ENCODE measurements at regions not wholly inside any gene's neighbourhood (a gene's known extent, or its start where the extent isn't known, plus 50 kb on each side); places are given as distances from the start of the nearest gene placed in this dataset.

DNA sequence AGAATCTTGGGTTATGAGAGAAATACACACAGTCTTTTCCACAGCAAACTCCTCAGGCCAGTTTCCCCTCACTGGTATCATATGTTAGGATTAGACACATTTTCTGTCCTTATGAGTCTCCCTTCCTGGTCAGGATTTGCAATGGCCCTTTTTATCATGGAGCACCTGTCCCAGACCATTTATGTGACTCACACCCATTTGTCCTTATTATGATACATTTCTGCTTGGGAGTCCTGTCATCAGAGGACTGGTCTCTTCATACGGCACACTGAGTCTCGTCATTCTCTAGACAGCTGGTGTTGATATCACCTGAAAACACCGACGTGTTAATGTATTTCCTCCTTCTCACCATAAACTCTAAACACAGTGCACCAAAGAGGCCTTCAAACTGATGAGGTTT lies 105.0 kb upstream of the SYT6 start:
- Histone ChIP-seq H3F3A (ENCODE audit: insufficient read depth, low read length, poor library complexity, severe bottlenecking) (no peaks in the 10 kb centered on the region), H3K4me2 (ENCODE audit: low read length) (no peak overlapping the region), H2AFZ (ENCODE audit: low read depth, low read length) (no peak overlapping the region), H3K9me3 (ENCODE audit: low read length) (peaks cover 5% of the 10 kb centered on the region), H3K27ac (ENCODE audit: low read length) (no peak overlapping the region), H3K4me3 (ENCODE audit: low read length) (no peak overlapping the region), H3K9me2 (ENCODE audit: insufficient read depth, low read length) (no peaks in the 10 kb centered on the region), H3K27me3 (ENCODE audit: insufficient read depth, low read depth, low read length) (no peaks in the 10 kb centered on the region), H3K79me2 (replicated peaks; ENCODE audit: insufficient read depth, low read length) (no peaks in the 10 kb centered on the region), H3K36me3 (ENCODE audit: insufficient read depth, low read length) (no peaks in the 10 kb centered on the region), H3K9ac (ENCODE audit: low read length) (no peak overlapping the region), H4K20me1 (ENCODE audit: insufficient read depth) (no peaks in the 10 kb centered on the region)
- no peak for TF ChIP-seq SMC3 (conservative IDR thresholded peaks at IDR 0.05; ENCODE audit: poor library complexity)
- TF ChIP-seq POLR2AphosphoS5 (IDR thresholded peaks at IDR 0.05): no peak
- TF ChIP-seq, protein P1, sequence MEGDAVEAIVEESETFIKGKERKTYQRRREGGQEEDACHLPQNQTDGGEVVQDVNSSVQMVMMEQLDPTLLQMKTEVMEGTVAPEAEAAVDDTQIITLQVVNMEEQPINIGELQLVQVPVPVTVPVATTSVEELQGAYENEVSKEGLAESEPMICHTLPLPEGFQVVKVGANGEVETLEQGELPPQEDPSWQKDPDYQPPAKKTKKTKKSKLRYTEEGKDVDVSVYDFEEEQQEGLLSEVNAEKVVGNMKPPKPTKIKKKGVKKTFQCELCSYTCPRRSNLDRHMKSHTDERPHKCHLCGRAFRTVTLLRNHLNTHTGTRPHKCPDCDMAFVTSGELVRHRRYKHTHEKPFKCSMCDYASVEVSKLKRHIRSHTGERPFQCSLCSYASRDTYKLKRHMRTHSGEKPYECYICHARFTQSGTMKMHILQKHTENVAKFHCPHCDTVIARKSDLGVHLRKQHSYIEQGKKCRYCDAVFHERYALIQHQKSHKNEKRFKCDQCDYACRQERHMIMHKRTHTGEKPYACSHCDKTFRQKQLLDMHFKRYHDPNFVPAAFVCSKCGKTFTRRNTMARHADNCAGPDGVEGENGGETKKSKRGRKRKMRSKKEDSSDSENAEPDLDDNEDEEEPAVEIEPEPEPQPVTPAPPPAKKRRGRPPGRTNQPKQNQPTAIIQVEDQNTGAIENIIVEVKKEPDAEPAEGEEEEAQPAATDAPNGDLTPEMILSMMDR (IDR thresholded peaks at IDR 0.05; ENCODE audit: poor library complexity, severe bottlenecking): no peak
- no peak for TF ChIP-seq MXI1 (conservative IDR thresholded peaks at IDR 0.05; ENCODE audit: poor library complexity, severe bottlenecking)

DNA sequence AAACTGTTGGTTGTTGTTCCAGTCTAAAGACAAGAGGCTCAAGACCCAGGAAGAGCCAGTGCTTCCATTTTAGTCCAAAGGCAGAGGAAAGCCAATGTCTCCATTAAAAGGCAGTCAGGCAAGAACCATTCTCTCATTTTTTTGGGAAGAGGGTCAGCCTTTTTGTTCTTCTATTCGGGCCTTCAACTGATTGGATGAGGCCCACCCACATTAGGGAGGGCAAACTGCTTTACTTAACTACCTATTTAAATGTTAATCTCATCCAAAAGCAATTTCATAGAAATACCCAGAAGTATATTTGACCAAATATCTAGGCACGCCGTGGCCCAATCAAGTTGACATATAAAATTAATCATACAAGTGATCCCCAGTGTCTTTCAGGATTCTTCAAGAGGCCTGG lies 104.4 kb upstream of the SYT6 start:
- H3K9me2 ChIP-seq (ENCODE audit: insufficient read depth, low read length): no peaks in the 10 kb centered on the region
- H2AFZ ChIP-seq (ENCODE audit: low read depth, low read length): no peak overlapping the region
- H3K27ac ChIP-seq (ENCODE audit: low read length): no peak overlapping the region
- no peaks in the 10 kb centered on the region for H3K79me2 ChIP-seq (replicated peaks; ENCODE audit: insufficient read depth, low read length)
- no peak overlapping the region for H3K9ac ChIP-seq (ENCODE audit: low read length)
- H3K27me3 ChIP-seq (ENCODE audit: insufficient read depth, low read depth, low read length): no peaks in the 10 kb centered on the region
- H3K4me3 ChIP-seq (ENCODE audit: low read length): no peak overlapping the region
- H3F3A ChIP-seq (ENCODE audit: insufficient read depth, low read length, poor library complexity, severe bottlenecking): no peaks in the 10 kb centered on the region
- H3K36me3 ChIP-seq (ENCODE audit: insufficient read depth, low read length): no peaks in the 10 kb centered on the region
- no peak for TF ChIP-seq EZH2 (IDR thresholded peaks at IDR 0.05; ENCODE audit: borderline replicate concordance, insufficient read depth, low read length, poor library complexity, severe bottlenecking)
- no peak for TF ChIP-seq EP300 (conservative IDR thresholded peaks at IDR 0.05; ENCODE audit: poor library complexity, severe bottlenecking)
- TF ChIP-seq, protein P1 (IDR thresholded peaks at IDR 0.05; ENCODE audit: poor library complexity, severe bottlenecking): no peak
- TF ChIP-seq MXI1 (conservative IDR thresholded peaks at IDR 0.05; ENCODE audit: poor library complexity, severe bottlenecking): no peak
- TF ChIP-seq RAD21 (conservative IDR thresholded peaks at IDR 0.05): no peak
- TF ChIP-seq, protein P2, sequence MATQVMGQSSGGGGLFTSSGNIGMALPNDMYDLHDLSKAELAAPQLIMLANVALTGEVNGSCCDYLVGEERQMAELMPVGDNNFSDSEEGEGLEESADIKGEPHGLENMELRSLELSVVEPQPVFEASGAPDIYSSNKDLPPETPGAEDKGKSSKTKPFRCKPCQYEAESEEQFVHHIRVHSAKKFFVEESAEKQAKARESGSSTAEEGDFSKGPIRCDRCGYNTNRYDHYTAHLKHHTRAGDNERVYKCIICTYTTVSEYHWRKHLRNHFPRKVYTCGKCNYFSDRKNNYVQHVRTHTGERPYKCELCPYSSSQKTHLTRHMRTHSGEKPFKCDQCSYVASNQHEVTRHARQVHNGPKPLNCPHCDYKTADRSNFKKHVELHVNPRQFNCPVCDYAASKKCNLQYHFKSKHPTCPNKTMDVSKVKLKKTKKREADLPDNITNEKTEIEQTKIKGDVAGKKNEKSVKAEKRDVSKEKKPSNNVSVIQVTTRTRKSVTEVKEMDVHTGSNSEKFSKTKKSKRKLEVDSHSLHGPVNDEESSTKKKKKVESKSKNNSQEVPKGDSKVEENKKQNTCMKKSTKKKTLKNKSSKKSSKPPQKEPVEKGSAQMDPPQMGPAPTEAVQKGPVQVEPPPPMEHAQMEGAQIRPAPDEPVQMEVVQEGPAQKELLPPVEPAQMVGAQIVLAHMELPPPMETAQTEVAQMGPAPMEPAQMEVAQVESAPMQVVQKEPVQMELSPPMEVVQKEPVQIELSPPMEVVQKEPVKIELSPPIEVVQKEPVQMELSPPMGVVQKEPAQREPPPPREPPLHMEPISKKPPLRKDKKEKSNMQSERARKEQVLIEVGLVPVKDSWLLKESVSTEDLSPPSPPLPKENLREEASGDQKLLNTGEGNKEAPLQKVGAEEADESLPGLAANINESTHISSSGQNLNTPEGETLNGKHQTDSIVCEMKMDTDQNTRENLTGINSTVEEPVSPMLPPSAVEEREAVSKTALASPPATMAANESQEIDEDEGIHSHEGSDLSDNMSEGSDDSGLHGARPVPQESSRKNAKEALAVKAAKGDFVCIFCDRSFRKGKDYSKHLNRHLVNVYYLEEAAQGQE (IDR thresholded peaks at IDR 0.05; ENCODE audit: borderline replicate concordance): no peak
- no peak for TF ChIP-seq POLR2AphosphoS5 (IDR thresholded peaks at IDR 0.05)
- no peak overlapping the region for H3K4me2 ChIP-seq (ENCODE audit: low read length)
- no peaks in the 10 kb centered on the region for H4K20me1 ChIP-seq (ENCODE audit: insufficient read depth)
- H3K9me3 ChIP-seq (ENCODE audit: low read length): peaks cover 5% of the 10 kb centered on the region
